ENCODE measurements at regions not wholly inside any gene's neighbourhood (a gene's known extent, or its start where the extent isn't known, plus 50 kb on each side); places are given as distances from the start of the nearest gene placed in this dataset.
"Not testable (repeated sequence)": the region's sequence is repeated elsewhere in the genome, so short reads cannot be mapped to it uniquely, and the experiment has no call there.

GRCh38 chr11:96538622-96539021, 148.8 kb downstream of the JRKL start:
- intact Hi-C loops (cut with micrococcal nuclease; ENCODE audit: unreplicated experiment): no loop called here
- H3K27me3 ChIP-seq (replicated peaks; ENCODE audit: insufficient read depth, low read depth, low read length, poor library complexity): no peaks in the 10 kb centered on the region
- peak; percentile 8 for DNase-seq (ENCODE audit: low spot score)
- CTCF ChIA-PET: no interaction called here
- H3K4me3 ChIP-seq (ENCODE audit: low read depth, low read length, poor library complexity, severe bottlenecking): no peak overlapping the region
- peaks cover 8% of the 10 kb centered on the region for H3K4me1 ChIP-seq (ENCODE audit: insufficient read depth, low read length, poor library complexity, severe bottlenecking)
- H3K27ac ChIP-seq (ENCODE audit: low read depth, low read length, poor library complexity, severe bottlenecking): no peak overlapping the region
- POLR2A ChIA-PET (ENCODE audit: low non-redundant PET): interaction anchor here (0.6 kb wide), 1 partner anchor 59 kb away, joined by 3 read pairs; no protein-coding TSS in a partner anchor
- H3K9me3 ChIP-seq (ENCODE audit: low read depth, low read length, poor library complexity, severe bottlenecking): no peaks in the 10 kb centered on the region
- TF ChIP-seq CTCF (conservative IDR thresholded peaks at IDR 0.05; ENCODE audit: low read depth, low read length): no peak
- no peak for TF ChIP-seq EZH2 (IDR thresholded peaks at IDR 0.05; ENCODE audit: borderline replicate concordance, low read depth, low read length, poor library complexity, severe bottlenecking)
- H3K36me3 ChIP-seq (ENCODE audit: insufficient read depth, low read length, poor library complexity, severe bottlenecking): no peaks in the 10 kb centered on the region
- no TSS peak for BruUV-seq (replicated peaks)

GRCh38 chr11:96540875-96541274, 151.1 kb downstream of the JRKL start:
- H3K4me3 ChIP-seq (ENCODE audit: low read depth, low read length, poor library complexity, severe bottlenecking): no peak overlapping the region
- no peaks in the 10 kb centered on the region for H3K36me3 ChIP-seq (ENCODE audit: insufficient read depth, low read length, poor library complexity, severe bottlenecking)
- H3K9me3 ChIP-seq (ENCODE audit: low read depth, low read length, poor library complexity, severe bottlenecking): no peaks in the 10 kb centered on the region
- H3K27me3 ChIP-seq (replicated peaks; ENCODE audit: insufficient read depth, low read depth, low read length, poor library complexity): no peaks in the 10 kb centered on the region
- no TSS peak for BruUV-seq (replicated peaks)
- intact Hi-C loops (cut with micrococcal nuclease; ENCODE audit: unreplicated experiment): no loop called here
- no peak for TF ChIP-seq CTCF (conservative IDR thresholded peaks at IDR 0.05; ENCODE audit: low read depth, low read length)
- TF ChIP-seq EZH2 (IDR thresholded peaks at IDR 0.05; ENCODE audit: borderline replicate concordance, low read depth, low read length, poor library complexity, severe bottlenecking): no peak
- H3K4me1 ChIP-seq (ENCODE audit: insufficient read depth, low read length, poor library complexity, severe bottlenecking): peaks cover 8% of the 10 kb centered on the region
- DNase-seq (ENCODE audit: low spot score): no peak
- ChIA-PET CTCF (no interaction called here), POLR2A (ENCODE audit: low non-redundant PET) (interaction anchor here (0.5 kb wide), 1 partner anchor 145 kb away, joined by 6 read pairs; no protein-coding TSS in a partner anchor)
- no peak overlapping the region for H3K27ac ChIP-seq (ENCODE audit: low read depth, low read length, poor library complexity, severe bottlenecking)

GRCh38 chr11:96543177-96543576, 153.4 kb downstream of the JRKL start:
- intact Hi-C loops (cut with micrococcal nuclease; ENCODE audit: unreplicated experiment): no loop called here
- ChIA-PET CTCF (no interaction called here), POLR2A (ENCODE audit: low non-redundant PET) (no interaction called here)
- no TSS peak for BruUV-seq (replicated peaks)
- Histone ChIP-seq H3K9me3 (ENCODE audit: low read depth, low read length, poor library complexity, severe bottlenecking) (no peaks in the 10 kb centered on the region), H3K27me3 (replicated peaks; ENCODE audit: insufficient read depth, low read depth, low read length, poor library complexity) (no peaks in the 10 kb centered on the region), H3K27ac (ENCODE audit: low read depth, low read length, poor library complexity, severe bottlenecking) (no peak overlapping the region), H3K4me3 (ENCODE audit: low read depth, low read length, poor library complexity, severe bottlenecking) (no peak overlapping the region), H3K36me3 (ENCODE audit: insufficient read depth, low read length, poor library complexity, severe bottlenecking) (no peaks in the 10 kb centered on the region), H3K4me1 (ENCODE audit: insufficient read depth, low read length, poor library complexity, severe bottlenecking) (peaks cover 8% of the 10 kb centered on the region)
- no peak for DNase-seq (ENCODE audit: low spot score)
- TF ChIP-seq CTCF (conservative IDR thresholded peaks at IDR 0.05; ENCODE audit: low read depth, low read length): no peak
- no peak for TF ChIP-seq EZH2 (IDR thresholded peaks at IDR 0.05; ENCODE audit: borderline replicate concordance, low read depth, low read length, poor library complexity, severe bottlenecking)

- POLR2A ChIA-PET (ENCODE audit: low non-redundant PET); intact Hi-C loops (cut with micrococcal nuclease; ENCODE audit: unreplicated experiment); H3K4me1 ChIP-seq (ENCODE audit: insufficient read depth, low read length, poor library complexity, severe bottlenecking); BruUV-seq (replicated peaks); H3K4me3 ChIP-seq (ENCODE audit: low read depth, low read length, poor library complexity, severe bottlenecking); H3K36me3 ChIP-seq (ENCODE audit: insufficient read depth, low read length, poor library complexity, severe bottlenecking); H3K27ac ChIP-seq (ENCODE audit: low read depth, low read length, poor library complexity, severe bottlenecking); H3K9me3 ChIP-seq (ENCODE audit: low read depth, low read length, poor library complexity, severe bottlenecking); CTCF ChIA-PET; H3K27me3 ChIP-seq (replicated peaks; ENCODE audit: insufficient read depth, low read depth, low read length, poor library complexity); DNase-seq (ENCODE audit: low spot score): not testable (repeated sequence)
Measured at GRCh38 chr11:96545192-96545591, 155.4 kb downstream of the JRKL start.

All from A673 (cell line).